ENCODE measurements at regions not wholly inside any gene's neighbourhood (a gene's known extent, or its start where the extent isn't known, plus 50 kb on each side); places are given as distances from the start of the nearest gene placed in this dataset.
A peak's percentile ranks its signal among the peaks of the same experiment; 100 is the strongest.
"Not testable (repeated sequence)": the region's sequence is repeated elsewhere in the genome, so short reads cannot be mapped to it uniquely, and the experiment has no call there.

DNA sequence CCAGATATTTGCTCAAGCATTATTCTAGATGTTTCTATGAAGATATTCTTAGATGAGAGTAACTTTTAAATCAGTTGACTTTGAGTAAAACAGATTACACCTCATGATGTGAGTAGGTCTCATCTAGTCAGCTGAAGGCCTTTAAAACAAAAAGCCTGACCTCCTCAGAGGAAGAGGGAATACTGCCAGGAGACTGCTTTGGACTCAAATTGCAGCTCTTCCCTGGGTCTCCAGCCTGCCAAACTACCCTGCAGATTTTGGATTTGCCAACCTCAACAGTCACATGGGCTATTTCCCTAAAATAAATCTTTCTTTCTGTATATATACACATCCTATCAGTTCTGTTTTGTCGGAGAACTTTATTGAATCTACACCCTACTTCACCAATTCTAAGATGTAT, 182.5 kb upstream of the TENT5A start (continued):
- TF ChIP-seq HNF4A (conservative IDR thresholded peaks at IDR 0.05) (no peak), RAD21 (IDR thresholded peaks at IDR 0.05) (no peak)

DNA sequence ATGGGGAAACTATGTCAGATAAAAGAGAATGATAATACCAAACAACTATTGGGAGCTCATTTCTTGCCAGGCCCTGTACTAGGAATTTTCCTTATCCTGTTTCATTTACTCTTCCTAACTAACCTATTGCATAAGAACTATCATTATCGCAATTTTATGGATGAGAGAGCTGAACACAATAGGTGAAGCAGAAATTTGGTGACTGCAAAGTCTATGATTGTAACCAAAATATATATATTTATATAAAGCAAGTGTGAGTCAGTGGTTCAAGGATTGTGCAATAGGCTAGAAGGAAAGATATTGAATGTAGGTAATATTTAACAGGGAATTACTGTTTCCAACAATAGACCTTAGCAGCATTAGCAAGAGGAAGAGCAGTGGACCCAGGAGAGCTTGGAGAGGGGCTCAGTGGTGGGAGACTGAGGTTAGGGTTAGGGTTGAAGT, 181.1 kb upstream of the TENT5A start:
- Histone ChIP-seq H3K36me3 (ENCODE audit: control insufficient read depth in 4 of 4, insufficient read depth in 3 of 4, low read depth in 1 of 4, low read length in 3 of 4) (no peaks in the 10 kb centered on the region), H3K9me3 (ENCODE audit: control insufficient read depth in 4 of 4, low read length in 3 of 4) (no peaks in the 10 kb centered on the region), H3K27ac (ENCODE audit: low read depth in 1 of 2, low read length in 2 of 2) (no peak overlapping the region), H3K4me3 (ENCODE audit: low read depth in 1 of 3, low read length in 3 of 3) (no peak overlapping the region), H3K4me1 (ENCODE audit: control insufficient read depth in 4 of 4, insufficient read depth in 4 of 4, low read length in 3 of 4) (peaks cover 0 to 8% (median 3%) of the 10 kb centered on the region in 4 donors), H3K9ac (ENCODE audit: low read depth in 1 of 2, low read length in 2 of 2) (no peak overlapping the region), H3K27me3 (ENCODE audit: control insufficient read depth in 4 of 4, insufficient read depth in 4 of 4, low read length in 3 of 4) (no peaks in the 10 kb centered on the region)
- 71% methylated on average over 1 of the region's 1 CpG for WGBS
- TF ChIP-seq, protein P1, sequence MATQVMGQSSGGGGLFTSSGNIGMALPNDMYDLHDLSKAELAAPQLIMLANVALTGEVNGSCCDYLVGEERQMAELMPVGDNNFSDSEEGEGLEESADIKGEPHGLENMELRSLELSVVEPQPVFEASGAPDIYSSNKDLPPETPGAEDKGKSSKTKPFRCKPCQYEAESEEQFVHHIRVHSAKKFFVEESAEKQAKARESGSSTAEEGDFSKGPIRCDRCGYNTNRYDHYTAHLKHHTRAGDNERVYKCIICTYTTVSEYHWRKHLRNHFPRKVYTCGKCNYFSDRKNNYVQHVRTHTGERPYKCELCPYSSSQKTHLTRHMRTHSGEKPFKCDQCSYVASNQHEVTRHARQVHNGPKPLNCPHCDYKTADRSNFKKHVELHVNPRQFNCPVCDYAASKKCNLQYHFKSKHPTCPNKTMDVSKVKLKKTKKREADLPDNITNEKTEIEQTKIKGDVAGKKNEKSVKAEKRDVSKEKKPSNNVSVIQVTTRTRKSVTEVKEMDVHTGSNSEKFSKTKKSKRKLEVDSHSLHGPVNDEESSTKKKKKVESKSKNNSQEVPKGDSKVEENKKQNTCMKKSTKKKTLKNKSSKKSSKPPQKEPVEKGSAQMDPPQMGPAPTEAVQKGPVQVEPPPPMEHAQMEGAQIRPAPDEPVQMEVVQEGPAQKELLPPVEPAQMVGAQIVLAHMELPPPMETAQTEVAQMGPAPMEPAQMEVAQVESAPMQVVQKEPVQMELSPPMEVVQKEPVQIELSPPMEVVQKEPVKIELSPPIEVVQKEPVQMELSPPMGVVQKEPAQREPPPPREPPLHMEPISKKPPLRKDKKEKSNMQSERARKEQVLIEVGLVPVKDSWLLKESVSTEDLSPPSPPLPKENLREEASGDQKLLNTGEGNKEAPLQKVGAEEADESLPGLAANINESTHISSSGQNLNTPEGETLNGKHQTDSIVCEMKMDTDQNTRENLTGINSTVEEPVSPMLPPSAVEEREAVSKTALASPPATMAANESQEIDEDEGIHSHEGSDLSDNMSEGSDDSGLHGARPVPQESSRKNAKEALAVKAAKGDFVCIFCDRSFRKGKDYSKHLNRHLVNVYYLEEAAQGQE (IDR thresholded peaks at IDR 0.05), result no peak
- peak in 1 of 2 donors; percentile 45 for TF ChIP-seq JUND (IDR thresholded peaks at IDR 0.05)
- no peak for DNase-seq (ENCODE audit: low spot score)

DNA sequence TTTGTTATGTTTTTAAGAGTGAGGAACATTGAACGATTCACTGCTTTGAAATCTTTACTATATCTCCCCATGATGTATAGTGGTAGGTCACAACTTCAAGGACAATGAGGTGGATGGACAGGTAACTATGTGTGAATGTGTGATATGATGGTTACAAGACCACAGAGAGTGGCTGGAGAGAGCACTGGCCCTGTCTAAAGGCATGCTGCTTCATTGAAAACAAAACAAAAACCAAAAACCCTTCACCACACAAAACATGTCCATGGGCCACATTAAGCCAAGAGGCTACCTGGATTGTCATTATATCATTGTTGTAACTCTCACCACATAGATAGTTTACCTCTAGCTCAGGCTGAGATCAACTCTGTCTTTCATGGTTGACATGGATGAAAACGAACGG, 180.6 kb upstream of the TENT5A start:
- 98% methylated on average over 3 of the region's 3 CpGs for WGBS
- no peaks in the 10 kb centered on the region for H3K36me3 ChIP-seq (ENCODE audit: control insufficient read depth in 4 of 4, insufficient read depth in 3 of 4, low read depth in 1 of 4, low read length in 3 of 4)
- no peak for DNase-seq (ENCODE audit: low spot score)
- H3K9ac ChIP-seq (ENCODE audit: low read depth in 1 of 2, low read length in 2 of 2), result no peak overlapping the region
- peaks cover 0 to 6% (median 2%) of the 10 kb centered on the region in 4 donors for H3K4me1 ChIP-seq (ENCODE audit: control insufficient read depth in 4 of 4, insufficient read depth in 4 of 4, low read length in 3 of 4)
- H3K4me3 ChIP-seq (ENCODE audit: low read depth in 1 of 3, low read length in 3 of 3), result no peak overlapping the region
- H3K9me3 ChIP-seq (ENCODE audit: control insufficient read depth in 4 of 4, low read length in 3 of 4), result no peaks in the 10 kb centered on the region
- H3K27ac ChIP-seq (ENCODE audit: low read depth in 1 of 2, low read length in 2 of 2), result no peak overlapping the region
- no peaks in the 10 kb centered on the region for H3K27me3 ChIP-seq (ENCODE audit: control insufficient read depth in 4 of 4, insufficient read depth in 4 of 4, low read length in 3 of 4)
- TF ChIP-seq JUND (IDR thresholded peaks at IDR 0.05) (no peak), FOXA1 (IDR thresholded peaks at IDR 0.05) (no peak), RXRA (IDR thresholded peaks at IDR 0.05) (no peak), HNF4G (IDR thresholded peaks at IDR 0.05) (no peak), TAF1 (conservative IDR thresholded peaks at IDR 0.05) (no peak), SP1 (IDR thresholded peaks at IDR 0.05) (no peak), NR2F2 (IDR thresholded peaks at IDR 0.05) (no peak), HNF4A (conservative IDR thresholded peaks at IDR 0.05) (no peak)
- TF ChIP-seq, protein P2, sequence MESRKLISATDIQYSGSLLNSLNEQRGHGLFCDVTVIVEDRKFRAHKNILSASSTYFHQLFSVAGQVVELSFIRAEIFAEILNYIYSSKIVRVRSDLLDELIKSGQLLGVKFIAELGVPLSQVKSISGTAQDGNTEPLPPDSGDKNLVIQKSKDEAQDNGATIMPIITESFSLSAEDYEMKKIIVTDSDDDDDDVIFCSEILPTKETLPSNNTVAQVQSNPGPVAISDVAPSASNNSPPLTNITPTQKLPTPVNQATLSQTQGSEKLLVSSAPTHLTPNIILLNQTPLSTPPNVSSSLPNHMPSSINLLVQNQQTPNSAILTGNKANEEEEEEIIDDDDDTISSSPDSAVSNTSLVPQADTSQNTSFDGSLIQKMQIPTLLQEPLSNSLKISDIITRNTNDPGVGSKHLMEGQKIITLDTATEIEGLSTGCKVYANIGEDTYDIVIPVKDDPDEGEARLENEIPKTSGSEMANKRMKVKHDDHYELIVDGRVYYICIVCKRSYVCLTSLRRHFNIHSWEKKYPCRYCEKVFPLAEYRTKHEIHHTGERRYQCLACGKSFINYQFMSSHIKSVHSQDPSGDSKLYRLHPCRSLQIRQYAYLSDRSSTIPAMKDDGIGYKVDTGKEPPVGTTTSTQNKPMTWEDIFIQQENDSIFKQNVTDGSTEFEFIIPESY (IDR thresholded peaks at IDR 0.05), result no peak
- TF ChIP-seq, protein P3, sequence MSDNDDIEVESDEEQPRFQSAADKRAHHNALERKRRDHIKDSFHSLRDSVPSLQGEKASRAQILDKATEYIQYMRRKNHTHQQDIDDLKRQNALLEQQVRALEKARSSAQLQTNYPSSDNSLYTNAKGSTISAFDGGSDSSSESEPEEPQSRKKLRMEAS (IDR thresholded peaks at IDR 0.05), result no peak
- TF ChIP-seq, protein P1 (IDR thresholded peaks at IDR 0.05), result no peak

DNA sequence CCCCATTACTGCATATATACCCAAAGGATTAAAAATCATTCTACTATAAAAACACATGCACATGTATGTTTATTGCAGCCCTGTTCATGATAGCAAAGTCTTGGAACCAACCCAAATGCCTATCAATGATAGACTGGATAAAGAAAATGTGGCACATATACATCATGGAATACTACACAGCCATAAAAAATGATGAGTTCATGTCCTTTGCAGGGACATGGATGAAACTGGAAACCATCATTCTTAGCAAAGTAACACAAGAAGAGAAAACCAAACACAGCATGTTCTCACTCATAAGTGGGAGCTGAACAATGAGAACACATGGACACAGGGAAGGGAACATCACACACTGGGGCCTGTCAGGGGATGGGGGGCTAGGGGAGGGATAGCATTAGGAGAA, 180.0 kb upstream of the TENT5A start:
- not testable (repeated sequence) for H3K4me1 ChIP-seq (ENCODE audit: control insufficient read depth in 4 of 4, insufficient read depth in 4 of 4, low read length in 3 of 4); DNase-seq (ENCODE audit: low spot score); H3K4me3 ChIP-seq (ENCODE audit: low read depth in 1 of 3, low read length in 3 of 3); H3K36me3 ChIP-seq (ENCODE audit: control insufficient read depth in 4 of 4, insufficient read depth in 3 of 4, low read depth in 1 of 4, low read length in 3 of 4); H3K9me3 ChIP-seq (ENCODE audit: control insufficient read depth in 4 of 4, low read length in 3 of 4); H3K27ac ChIP-seq (ENCODE audit: low read depth in 1 of 2, low read length in 2 of 2); H3K9ac ChIP-seq (ENCODE audit: low read depth in 1 of 2, low read length in 2 of 2); H3K27me3 ChIP-seq (ENCODE audit: control insufficient read depth in 4 of 4, insufficient read depth in 4 of 4, low read length in 3 of 4)

All from liver (tissue), 7 donors.